HG03066 (cell line): ENCODE measurements at regions not wholly inside any gene's neighbourhood (a gene's known extent, or its start where the extent isn't known, plus 50 kb on each side); places are given as distances from the start of the nearest gene placed in this dataset.

Experiments used
- ATAC-seq: cut with Tn5 transposase; IDR thresholded peaks from one replicate; pipeline ENCODE4 v1.9.1; 2021; ENCODE audit warnings: low read depth; ENCODE audit not compliant: unreplicated experiment

DNA sequence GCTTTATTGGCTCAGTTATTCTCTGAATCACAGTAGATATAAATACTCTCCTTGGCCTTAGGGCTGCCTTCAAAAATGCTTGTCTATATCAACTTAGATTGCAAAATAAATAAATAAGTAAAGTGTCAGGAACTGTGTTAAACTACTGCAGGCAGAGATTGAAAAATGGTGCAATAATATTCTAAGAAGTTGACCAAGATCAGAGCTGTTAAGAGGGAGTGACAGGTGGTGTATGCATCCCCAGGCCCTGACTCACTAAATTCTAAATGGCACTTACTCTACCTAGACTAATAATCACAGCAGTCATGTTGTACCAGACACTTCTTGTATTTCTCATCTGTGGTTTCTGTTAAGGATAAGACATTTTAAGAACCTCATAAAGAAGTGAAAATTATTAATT, 235.1 kb upstream of the SPOCK3 start:
- ATAC-seq, result no peak

DNA sequence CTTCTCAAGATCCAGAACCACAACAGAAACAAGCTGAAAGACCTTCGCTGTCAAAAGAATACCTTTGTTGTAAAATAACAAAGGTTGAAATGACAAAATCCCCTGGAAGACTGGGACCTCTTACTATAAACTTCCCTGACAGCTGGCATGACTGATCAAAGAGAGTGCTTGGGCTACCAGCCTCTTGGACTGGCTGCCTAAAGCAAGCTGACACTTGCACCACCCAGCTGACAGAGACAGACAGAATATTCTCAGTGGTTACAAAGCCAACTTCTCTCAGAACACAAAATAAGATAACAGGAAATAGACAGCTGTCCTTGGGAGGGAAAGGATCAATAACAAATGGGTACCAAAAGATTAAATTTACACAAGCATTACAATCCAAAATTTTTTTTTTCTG, 241.7 kb upstream of the SPOCK3 start:
- no peak for ATAC-seq

DNA sequence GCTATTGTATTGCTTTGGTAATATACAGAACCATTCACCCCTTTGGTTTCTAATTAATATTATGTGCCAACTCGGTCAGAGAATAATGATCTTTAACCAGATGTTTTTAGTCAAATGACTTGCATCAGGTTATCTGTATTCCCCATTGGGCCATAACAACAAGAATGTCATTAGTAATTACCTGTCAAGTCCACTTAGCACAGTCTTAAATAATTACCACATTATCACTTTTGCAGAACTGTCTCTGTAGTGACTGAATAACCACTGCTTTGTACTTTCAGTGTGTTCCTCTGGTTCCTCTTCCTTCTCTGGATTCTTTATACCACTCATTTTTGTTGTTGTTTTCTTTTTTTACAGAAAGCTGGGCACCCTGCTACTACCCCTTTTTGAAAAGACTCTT, 257.7 kb upstream of the SPOCK3 start:
- ATAC-seq, result no peak

DNA sequence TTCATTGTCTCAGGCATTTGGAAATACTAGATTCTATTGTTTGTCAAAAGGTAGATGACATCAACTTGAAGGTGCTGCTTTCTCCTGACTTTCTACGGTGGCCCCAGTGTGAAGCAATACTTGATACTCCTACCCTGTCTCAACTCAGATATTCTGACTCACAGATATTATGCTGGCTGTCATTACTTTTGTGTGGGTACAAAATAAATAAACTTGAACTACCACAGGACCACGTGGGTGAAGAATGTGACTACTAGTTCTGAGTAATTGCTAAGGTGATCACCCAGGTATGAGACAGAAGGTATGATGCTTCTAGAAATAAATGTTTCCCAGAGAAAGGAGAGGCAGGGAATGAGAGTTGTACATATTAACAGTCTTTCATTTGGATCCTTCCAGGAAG, 275.3 kb upstream of the SPOCK3 start:
- no peak for ATAC-seq

DNA sequence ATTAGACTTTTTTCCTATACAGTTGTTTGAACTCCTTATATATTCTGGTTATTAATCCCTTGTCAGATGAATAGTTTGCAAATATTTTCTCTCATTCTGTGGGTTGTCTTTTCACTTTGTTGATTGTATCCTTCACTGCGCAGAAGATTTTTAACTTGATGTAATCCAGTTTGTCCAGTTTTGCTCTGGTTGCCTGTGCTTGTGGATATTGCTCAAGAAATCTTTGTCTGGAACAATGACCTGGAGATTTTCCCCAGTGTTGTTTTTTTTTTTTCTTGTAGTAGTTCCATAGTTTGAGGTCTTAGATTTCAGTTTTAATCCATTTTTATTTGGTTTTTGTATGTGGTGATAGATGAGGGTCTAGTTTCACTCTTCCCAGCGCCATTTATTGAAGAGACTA, 289.8 kb upstream of the SPOCK3 start:
- no peak for ATAC-seq

DNA sequence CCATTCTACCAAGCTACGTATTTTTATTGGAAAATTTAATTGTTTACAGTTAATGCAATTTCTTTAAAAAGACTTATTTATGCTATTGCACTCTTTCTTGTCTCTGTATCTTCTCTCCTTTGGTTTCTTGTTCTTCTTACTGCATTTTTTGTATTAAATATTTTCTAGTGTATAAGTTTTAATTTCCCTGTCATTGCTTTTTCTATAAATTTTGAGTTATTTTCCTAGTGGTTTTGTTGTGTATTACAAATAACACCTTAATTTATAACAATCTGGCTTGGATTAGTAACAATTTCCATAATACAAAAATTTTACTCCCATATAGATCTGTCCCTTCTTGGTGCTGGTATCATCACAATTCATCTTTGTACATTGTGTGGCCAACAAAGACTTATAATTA, 303.5 kb upstream of the SPOCK3 start:
- ATAC-seq, result no peak

DNA sequence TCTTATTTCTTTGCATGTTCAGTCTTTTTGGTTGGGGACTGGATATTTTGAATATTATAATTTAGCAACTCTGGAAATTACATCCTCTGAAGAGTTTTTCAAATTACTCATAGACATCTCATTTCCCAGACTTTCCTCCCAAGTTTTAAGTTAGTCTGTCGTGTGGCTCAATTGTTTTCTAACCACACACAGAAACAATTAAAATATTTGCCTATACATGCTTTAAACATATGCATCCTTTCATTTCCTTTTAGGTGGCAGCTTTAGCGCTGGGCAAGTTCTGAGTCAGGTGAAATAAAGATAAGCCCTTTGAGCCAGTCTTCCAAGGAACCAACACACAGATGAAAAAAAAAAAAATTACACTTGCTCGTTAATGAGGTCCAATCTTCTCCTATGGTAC, 307.0 kb upstream of the SPOCK3 start:
- ATAC-seq, result no peak

DNA sequence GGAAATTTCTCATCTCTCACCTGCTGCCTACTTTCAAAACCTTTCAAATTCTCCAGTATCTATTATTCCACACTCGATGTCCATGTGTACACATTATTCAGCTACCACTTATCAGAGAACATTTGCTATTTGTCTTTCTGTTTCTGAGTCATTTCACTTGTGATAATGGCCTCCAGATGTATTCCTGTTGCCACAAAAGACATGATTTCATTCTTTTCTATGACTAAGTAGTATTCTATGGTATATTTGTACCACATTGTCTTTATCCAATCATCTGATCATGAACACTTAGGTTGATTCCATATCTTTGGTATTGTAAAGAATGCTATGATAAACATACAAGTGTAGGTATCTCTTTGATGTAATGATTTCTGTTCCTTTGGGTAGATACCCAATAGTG, 310.1 kb upstream of the SPOCK3 start:
- ATAC-seq, result no peak

DNA sequence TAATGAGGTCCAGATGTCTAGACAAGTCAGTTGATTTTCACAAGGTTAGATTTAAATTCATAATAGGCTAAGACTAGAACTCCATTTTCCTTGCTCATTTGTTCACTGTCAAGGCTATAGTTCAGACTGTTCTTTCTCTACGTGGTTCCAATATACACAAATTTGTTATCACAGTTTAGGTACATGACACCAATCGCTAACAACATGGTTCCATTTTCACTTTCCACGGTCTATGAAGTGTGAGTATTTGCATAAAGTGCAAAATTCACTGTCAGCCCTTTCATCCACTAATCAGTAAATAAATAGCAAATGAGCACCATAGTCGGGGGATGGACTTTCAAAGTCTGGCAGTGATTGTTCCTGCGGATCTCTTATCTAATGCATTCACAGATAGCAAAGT, 315.7 kb upstream of the SPOCK3 start:
- no peak for ATAC-seq

DNA sequence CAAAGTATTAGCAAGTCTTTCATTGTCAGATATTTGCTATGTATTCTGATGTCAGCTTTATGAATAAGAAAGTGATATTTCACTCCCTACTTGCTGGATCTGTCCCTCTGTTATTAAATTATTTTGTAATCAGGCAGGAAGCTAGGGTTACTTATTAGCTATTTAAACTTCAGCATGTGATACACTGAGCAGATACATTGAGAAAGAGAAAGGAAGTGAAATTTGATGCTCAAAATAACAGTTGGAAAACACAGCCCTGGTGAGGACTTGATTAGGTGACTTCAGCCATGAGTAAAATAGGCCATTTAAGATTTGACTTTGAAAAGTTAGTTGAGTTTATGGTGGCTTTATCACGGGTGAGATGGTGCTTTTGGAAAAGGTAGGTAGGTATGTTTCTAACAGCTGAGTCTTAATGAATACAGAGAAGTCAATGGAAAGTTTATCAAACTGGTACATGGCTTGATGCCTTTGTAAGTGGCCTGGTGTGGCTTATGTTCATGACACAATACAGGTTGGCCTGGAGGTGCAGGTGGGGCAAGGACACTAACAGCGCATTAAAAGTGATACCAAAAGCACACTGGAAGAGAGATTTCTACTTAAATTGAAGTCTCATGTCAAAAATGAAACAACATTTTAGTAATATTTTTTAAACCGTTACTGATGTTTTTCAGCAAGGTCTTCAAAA, 321.2 kb upstream of the SPOCK3 start:
- peak; percentile 69 for ATAC-seq

DNA sequence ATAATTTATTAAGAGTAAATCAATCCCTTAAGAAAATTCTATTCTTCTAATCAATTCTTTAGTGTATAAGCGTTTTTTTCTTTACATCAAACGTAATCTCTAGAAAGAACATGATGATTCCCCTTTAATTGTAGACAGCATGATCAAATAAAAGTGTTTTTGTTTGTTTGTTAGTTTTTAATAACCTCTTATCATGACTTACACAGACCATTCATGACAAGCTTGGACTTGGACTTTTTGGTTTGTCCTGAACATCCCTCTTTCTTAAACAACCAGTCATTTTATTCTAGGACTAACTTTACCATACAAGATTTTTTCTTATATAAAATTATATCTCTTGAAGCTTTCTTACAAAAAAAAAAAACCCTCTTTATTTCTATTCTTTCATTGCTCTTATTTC, 344.6 kb upstream of the SPOCK3 start:
- ATAC-seq, result no peak

DNA sequence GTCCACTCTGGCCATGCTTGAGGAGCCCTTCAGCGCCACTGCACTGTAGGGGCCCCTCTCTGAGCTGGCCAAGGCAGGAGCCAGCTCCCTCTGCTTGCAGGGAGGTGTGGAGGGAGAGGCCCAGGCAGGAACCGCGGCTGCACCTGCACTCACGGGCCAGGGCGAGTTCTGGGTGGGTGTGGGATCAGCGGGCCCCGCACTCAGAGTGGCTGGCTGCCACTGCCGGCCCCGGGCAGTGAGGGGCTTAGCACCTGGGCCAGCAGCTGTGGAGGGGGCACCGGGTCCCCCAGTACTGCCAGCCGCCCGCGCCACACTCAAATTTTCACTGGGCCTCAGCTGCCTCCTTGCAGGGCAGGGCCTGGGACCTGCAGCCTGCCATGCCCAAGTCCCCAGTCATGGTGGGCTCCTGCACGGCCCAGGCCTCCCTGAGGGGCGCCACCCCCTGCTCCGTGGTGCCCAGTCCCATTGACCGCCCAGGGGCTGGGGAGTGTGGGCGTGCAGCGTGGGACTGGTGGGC, 347.2 kb upstream of the SPOCK3 start:
- no peak for ATAC-seq

DNA sequence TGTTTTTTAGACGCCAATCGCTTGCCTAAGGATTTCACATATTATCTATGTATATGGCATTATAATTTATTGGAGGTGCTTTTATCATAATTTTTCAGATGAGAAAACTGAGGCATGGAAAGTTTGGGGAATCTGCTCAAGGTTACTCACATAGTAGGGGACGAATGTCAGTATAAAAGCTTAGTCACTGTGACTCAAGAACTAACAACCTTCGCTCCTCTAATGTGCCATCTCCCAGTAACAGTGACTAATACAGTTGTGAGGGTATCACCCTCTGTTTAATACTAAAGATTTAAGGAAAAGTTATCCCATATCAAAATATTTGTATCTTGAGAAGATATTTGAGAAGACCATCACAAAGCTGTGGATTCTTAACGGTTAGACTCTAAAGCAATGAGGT, 353.1 kb upstream of the SPOCK3 start:
- no peak for ATAC-seq

DNA sequence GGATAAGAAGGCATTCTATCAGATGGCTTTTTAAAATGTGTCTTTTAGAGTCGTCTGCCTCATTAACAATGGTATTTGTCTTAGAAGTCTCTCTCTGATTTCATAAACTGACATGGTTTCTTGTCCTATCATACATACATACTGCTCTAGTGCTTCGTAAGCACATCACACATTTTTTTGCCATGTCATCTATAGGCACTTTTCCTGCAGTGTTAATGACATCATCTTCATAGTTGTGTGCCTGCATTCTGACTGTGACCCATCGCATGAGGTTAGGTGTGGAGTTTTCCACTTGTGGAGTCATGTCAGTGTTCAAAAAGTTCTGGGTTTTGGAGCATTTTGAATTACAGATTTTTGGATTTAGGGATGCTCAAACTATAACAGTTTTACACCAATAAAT, 361.6 kb upstream of the SPOCK3 start:
- no peak for ATAC-seq

DNA sequence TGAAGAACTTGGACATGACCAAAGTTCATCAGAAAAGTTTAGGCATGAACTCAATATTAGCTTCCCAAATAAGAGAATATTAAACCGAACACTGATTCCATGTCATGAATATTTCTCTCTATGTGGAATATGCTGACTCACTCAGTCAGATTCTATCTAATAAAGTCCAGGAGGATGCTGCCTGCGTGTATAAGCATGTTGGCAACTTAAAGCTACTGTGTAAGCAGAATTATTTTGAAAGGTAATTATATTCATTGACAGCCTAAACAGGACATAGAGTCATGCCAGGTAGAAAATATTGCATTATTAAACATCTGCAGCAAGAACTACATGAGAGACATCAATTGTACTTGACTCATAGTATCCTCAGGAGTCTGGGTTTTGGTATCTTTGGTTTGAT, 367.9 kb upstream of the SPOCK3 start:
- ATAC-seq, result no peak

DNA sequence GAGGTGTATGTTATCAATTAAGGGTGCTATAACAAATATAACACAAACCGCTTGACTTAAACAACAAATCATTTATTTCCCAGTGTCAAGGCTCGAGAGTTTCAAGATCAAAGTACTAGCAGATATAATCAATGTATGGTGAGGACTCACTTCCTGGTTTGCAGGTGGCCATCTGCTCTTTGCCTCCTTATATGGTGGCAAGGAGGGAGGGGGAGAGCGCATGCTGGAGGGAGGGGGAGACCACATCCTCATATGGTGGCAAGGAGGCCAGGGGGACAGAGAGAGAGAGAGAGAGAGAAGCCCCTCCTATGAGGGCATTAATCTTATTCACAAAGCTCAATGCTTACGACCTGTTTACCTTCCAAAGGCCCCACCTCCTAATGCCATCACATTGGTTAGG, 372.3 kb upstream of the SPOCK3 start:
- ATAC-seq, result no peak

DNA sequence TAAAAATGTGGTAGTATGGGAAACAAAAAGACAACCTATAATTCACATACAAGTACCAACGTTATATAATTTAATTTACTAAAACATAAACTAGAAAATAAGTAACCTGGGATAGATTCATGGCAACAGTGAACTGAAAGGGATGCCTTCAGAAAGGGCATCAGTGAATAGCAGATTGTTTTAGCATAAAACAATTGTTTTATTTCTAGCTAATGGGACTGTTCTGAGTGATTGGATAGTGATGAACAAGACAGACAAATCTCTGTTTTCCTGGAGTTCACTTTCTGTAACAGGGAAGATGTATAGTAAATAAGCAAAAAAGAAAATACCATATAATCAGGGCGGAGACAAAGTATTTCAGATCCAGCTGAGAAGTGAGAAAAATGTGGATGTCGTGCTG, 379.1 kb upstream of the SPOCK3 start:
- ATAC-seq, result no peak

DNA sequence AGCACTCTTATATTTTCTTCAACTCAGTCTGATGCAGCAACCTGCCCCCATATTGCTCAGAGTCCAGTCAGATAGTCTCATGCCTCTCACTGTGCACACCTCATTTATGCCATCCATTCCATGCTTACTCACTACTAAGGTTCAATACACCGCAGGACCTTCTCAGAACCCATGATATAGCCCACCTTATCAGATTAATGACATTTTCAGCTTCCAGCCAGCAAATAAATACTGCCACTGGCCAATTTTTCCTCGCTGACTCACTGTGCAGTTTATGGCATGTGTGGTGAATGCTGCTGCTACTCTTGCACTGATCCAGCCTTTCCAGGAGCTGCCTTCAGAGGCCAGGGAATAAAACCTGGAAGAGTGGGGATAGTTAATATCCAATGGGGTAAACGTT, 380.6 kb upstream of the SPOCK3 start:
- no peak for ATAC-seq

DNA sequence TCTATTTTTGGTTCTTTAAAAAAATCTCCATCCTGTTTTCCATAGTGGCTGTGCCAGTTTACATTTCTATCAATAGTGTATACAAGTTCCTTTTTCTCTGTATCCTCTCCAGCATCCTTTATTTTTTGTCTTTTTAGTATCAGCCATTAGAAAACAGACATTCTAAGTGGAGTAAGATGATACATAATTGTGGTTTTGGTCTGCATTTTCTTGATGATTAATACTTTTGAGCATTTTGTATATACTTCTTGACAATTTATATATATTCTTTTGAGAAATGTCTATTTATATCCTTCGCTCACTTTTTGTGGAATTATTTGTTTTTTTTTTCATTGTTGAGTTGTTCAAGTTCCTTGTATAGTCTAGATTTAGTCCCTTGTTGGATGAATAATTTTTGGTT, 382.2 kb upstream of the SPOCK3 start:
- ATAC-seq, result no peak

DNA sequence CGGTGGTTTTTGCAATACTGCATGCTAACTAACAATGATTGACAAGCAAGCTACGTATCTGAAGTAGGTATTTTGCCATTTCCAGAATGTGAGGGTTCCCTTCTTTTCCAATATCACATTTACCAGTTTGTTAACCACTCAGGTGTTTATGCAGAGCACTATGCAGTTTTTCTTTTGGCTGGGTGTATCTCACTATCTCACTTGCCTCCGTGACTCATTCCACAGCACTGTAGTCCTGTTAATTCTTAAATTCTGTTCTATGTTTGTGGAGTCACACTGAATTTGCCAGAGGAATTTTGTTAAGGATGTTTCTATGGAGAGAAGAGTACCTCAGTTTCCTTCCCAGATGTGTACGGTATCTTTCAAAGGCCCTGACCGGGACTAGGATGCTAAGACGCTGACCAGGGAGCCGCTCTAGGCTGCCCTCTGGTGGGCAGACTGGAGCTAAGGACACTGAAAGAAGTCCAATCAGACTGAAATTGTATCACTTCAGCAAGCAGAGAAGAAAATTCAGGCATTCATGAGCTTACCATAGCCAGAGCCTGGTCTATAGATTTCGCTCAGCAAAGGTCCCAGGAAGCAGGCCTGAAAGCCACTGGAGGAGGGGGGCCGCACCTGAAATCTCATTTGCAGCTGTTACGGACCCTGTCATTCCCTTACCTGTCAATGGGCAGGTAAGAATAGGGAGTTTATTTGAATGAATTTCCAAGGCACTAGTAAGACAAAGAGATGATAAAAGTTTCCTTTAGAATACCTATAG, 388.4 kb upstream of the SPOCK3 start:
- peak; percentile 98 for ATAC-seq

DNA sequence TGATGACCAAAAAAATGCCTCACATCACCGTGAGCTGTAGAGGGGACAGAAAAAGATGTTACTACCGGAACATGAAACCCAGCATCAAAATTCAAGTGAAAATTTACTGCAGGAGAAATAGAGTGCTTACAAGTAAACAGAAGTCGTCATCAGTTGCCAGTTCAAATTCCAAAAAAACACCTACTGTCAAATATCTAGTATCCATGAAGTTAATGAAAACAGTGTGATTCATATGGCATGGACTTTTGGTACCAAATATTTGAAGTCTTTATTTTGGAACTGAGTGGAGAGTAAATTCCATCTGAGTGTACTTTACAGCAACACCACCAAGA, 388.9 kb upstream of the SPOCK3 start:
- no peak for ATAC-seq

DNA sequence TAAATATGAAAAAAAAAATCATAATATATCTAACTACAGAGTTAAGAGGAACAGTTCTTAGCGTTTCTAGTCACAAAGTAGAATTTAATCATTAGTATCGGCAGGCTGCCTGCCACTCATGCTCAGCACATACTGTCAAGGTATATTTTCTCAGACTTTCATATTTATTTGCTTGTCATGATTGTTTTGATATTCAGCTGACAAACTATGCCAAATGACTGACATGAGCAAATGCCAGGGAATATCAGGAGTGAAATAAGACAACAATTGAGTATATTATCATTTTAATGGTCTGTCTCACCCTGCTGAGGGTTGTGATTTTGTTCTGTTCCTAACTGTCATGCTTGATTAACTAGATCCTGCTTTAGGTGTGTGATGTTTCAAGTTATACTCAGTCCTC, 395.0 kb upstream of the SPOCK3 start:
- no peak for ATAC-seq
